ENCODE measurements at regions not wholly inside any gene's neighbourhood (a gene's known extent, or its start where the extent isn't known, plus 50 kb on each side); places are given as distances from the start of the nearest gene placed in this dataset.

DNA sequence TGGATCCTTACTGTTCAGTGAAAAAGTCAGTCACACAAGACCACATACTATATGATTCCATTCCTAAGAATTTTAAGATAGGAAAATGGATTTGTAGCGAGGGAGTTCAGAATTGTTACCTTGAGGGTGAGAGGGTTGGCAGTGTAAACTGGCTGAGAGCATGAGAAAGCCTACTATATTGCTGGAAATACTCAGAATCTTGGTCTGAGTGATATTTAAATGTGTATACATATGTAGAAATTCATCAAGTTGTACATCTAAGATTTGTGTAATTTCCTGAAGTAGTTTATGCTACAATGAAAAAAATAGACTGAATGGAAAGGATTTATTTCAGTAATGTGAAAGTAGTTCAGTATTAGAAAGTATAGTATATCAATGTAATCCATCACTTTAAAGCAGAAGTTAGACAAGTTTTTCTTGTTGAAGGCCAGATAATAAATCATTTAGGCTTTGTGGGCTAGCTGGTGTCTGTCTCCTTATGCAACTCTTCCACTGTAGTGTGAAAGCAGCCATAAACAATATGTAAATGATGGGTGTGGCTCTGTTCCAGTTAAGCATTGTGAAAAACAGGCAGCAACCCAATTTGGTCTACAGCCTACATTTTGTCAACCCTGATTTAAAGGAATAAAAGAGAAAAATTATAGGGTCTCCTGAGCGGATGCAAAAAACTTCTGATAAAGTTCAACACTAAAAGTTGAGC is 127.2 kb upstream of the THY1 start:
- intact Hi-C loops (cut with DNase I), result no loop called here
- no peak for DNase-seq (ENCODE audit: low spot score)

DNA sequence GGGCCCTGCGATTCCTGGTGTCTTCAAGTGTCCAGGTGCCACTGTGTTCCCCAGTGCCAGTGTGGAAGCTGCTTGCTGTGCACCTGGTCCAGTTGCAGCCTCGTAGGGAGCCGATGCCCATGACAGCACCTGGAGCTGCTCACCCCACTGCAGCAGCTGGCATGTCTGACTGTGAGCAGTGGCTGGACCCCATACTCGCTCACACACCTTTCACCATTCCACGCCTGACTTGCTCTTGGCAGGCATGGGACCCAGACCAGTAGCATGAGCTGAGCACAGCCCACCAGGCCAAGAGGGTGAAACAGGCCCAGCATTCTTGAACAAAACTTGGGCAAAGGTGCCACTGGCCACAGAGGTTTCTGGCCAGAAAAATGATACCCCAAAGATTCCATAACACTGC is 124.5 kb upstream of the THY1 start:
- intact Hi-C loops (cut with DNase I), result no loop called here
- no peak for DNase-seq (ENCODE audit: low spot score)

DNA sequence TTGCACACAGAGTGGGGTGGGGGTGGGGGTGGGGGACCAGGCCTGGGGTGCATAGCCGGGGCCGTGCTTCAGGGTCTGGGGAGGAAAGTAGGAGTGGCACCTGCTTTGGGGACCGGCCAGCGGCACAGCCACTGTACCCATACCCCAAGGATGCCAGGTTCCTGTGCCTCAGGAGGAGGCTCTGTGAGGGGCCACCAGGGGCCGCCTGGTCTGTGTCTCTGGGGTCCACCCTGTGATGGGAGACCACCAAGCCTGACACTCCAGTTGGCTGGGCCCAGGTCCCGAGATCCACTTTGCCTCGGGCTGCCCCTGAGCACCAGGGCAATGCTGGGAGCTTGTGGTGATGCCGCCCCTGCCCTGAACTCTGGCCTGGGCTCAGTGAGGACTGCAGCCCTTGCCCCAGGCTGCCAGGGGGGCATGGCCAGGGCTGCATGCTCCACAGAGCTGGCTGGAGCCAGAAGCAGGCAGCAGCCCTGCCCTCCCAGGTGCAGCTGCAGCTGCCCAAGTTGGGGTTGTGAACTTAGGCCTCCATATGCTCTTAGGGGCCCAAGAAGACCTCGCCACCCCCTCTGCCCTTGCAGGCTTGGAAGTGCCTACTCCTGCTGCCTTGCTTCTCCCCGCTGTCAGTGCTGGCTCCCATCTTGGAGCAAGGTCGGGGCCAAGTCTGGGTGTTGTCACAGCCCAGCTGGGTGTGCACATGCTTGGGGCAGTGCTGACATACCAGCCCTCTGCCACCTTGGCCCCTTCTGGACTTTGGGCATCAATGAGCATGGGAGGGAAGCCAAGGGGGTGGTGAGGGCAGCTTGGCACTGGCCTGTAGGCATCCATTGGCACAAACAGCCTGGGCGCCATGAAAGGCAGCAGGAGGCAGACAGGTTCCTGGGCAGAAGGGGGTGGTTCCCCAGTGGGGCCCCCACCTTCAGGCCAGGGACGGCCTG is 123.3 kb upstream of the THY1 start:
- DNase-seq (ENCODE audit: low spot score), result no peak
- intact Hi-C loops (cut with DNase I), result no loop called here

- DNase-seq (ENCODE audit: low spot score), result peak; percentile 55
- intact Hi-C loops (cut with DNase I), result no loop called here
These were observed 117.6 kb upstream of the THY1 start for GRCh38 chr11:119540370-119541125.

DNA sequence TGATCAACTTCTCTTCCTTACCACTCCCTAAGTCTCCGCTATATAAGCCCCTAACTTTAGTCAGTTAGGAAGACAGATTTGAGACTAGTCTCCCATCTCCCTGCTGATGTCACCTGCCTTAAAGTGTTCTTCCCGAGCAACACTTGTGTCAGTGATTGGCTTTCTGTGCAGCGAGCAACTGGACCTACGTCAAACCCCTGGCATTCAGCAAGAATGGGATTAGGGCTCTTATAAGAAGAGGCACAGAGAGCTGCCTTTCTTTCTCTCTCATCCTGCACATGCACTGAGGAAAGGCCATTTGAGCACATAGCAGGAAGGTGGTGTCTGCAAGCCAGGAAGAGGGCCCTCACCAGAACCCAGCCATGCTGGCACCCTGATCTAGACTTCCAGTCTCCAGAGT is 116.6 kb upstream of the THY1 start:
- intact Hi-C loops (cut with DNase I), result loop anchor here (5.0 kb wide), 1 partner anchor 103 kb away; no protein-coding TSS in a partner anchor
- peak; percentile 9 for DNase-seq (ENCODE audit: low spot score)

GRCh38 chr11:119538753-119539152 is 115.8 kb upstream of the THY1 start:
- intact Hi-C loops (cut with DNase I), result loop anchor here (5.0 kb wide), 1 partner anchor 104 kb away; no protein-coding TSS in a partner anchor
- DNase-seq (ENCODE audit: low spot score), result no peak

DNA sequence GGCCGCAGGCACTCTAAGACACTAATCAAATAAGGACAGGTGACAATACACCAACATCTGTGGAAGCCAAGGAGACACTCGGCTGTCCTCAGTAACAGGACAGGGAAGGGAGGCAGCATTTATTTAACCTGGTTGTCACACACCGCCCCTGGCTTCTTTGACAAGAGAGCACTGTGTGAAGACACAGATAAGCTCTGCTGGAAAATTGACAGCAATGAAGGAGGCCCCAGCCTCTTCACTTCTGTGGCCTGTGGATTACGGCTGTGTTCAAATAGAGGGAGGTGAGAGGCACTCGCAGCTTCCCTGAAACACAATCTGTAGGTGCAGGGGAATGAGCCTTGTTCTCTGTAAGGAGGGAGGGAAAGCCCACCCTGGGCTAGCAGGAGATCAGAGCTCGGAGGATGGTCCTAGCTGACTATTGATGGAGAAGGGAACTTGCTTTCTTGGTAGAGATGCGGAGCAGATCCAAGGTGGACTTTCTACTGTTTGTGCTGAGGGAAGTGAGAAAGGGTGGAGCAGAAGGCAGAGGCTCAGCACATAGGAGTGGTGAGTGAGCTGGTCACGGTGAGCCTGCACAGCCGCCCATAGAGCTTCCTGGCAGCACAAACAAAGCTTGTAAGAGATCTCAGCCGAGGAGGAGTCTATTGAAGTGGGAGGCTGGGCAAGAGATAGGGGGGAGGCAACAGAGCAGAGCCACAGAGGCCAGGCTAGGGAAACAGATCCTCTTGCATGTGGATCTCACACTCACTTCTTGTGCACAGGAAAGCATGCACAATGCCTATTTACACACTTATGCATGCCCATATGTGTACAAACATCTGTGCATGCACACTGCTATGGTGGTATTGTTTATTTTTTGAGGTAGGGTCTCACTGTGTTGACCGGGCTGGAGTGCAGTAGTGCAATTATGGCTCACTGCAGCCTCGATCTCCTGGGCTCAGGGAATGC is 114.6 kb upstream of the THY1 start:
- DNase-seq (ENCODE audit: low spot score), result peak; percentile 41
- intact Hi-C loops (cut with DNase I), result loop anchor here (5.0 kb wide), 1 partner anchor 105 kb away; no protein-coding TSS in a partner anchor

DNA sequence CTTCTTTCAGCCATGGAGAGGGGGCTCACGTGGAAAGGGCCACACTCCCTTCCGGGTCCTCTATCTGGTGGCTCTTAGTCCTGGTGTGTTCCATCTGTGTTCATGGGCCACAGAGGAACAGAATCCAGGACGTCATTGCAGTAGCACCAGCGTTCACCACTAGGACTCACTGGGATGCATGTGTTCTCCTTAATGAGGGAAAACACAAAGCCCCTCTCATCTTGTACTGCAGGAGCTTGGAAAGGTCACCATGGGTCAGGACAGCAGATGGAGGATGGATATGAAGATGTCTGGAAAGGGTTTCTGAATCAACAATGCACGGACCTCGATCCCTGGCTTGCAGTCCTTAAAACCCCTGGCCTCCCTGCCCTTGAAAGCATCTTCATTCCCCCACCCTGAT is 113.8 kb upstream of the THY1 start:
- DNase-seq (ENCODE audit: low spot score), result peak; percentile 49
- intact Hi-C loops (cut with DNase I), result loop anchor here (5.0 kb wide), 1 partner anchor 106 kb away; no protein-coding TSS in a partner anchor

DNA sequence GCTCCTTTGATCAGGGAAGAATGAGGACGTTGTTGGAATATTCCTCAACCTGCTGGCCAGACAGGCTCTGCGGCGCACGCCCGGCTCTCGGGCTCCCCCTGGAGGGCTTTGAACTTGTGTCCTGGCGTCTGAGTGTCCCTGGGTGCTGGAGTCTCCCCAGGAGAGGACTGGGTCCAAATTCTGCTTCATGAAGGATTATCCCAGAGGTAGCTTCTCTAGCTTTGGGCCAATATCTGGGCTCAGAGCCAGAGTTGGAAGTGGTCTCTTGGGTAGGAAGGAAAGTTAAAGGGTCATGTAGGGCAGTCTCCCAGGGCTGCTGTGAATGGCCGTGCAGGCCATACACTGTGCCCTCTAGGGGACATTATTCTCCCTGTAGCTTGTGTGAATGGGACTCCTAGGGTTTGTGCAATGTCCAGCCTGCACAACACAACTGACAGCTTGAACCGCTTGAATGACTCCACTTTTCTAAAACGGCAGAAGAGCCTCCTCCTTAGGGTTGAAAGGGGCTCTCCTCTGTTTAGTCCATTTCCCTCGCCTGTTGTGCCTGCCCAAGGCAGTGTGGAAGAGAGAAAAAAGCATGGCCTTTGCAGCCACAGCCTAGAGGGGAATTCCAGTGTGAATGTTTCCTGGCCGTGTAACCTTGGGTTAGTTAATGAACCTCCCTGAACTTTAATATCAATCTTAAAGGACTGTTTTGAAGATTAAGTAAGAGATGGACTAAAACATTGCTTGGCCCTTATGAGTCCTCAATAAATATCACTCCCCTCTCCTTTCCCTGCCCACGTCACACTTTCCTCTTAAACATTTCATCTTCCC is 111.2 kb upstream of the THY1 start:
- intact Hi-C loops (cut with DNase I), result loop anchor here (5.0 kb wide), 1 partner anchor 52 kb away; no protein-coding TSS in a partner anchor
- DNase-seq (ENCODE audit: low spot score), result peak; percentile 82

GRCh38 chr11:119533462-119533861 is 110.5 kb upstream of the THY1 start:
- DNase-seq (ENCODE audit: low spot score), result peak; percentile 44
- intact Hi-C loops (cut with DNase I), result loop anchor here (5.0 kb wide), 1 partner anchor 51 kb away; no protein-coding TSS in a partner anchor

DNA sequence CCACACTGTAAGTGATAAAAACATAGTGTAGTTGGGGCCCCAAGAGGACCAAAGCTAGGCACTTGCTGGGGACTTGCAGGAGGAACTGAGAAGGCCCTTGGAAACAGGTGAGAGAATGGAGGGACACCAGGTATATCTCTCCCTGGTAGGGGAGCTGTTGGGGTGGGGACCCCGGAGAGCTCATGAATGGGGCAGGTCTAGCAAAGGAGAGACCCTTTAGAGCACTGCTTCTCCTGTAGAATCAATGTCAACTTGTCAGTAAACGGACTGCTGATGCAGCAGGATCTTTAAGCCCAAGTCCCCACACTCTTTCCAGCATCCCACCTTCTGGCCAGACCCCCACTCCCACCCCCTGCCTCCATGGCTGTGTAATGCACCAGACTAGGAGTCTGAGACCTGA is 109.6 kb upstream of the THY1 start:
- peak; percentile 9 for DNase-seq (ENCODE audit: low spot score)
- intact Hi-C loops (cut with DNase I), result loop anchor here (5.0 kb wide), 1 partner anchor 50 kb away; no protein-coding TSS in a partner anchor

DNA sequence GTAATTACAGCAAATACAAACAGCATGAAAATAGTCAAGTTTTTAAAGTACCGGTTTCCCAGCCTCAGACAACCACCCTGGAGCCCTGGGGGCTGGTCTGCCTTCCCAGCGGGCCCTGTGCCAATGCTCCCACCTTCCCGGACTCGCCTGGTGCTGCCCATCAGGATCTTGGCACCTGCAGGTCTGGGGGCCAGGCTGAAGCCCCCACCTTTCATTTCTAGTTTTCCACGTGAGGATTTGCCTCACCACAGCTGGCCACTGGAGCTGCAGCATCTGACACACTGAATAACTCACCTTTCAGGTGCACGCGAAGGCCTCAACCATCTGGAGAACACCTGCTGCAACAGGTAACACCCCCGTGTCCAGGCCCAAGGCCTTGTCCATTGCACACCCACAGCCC is 108.7 kb upstream of the THY1 start:
- peak; percentile 56 for DNase-seq (ENCODE audit: low spot score)
- intact Hi-C loops (cut with DNase I), result loop anchor here (5.0 kb wide), 1 partner anchor 49 kb away; no protein-coding TSS in a partner anchor

GRCh38 chr11:119531056-119531455 is 108.1 kb upstream of the THY1 start:
- intact Hi-C loops (cut with DNase I), result loop anchor here (5.0 kb wide), 1 partner anchor 49 kb away; no protein-coding TSS in a partner anchor
- peak; percentile 68 for DNase-seq (ENCODE audit: low spot score)

DNA sequence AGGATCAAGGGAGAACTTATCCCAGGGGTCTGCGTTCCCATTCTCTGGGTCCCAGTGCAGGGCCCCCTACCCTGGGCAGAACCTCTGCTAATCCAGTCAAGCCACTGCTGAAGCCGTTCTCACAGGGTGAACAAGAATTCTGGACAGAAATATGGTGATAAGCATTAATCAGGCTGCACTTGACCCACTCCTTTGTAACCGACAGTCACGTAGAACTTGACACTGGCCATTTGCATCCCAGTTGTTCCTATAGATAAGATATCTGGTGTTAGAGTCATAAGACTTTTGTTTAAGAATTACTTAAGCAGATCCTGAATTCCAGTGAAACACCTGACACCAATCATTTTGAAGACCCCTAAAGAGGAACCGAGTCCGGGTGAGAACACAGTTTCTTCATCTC is 107.5 kb upstream of the THY1 start:
- DNase-seq (ENCODE audit: low spot score), result no peak

GRCh38 chr11:119529936-119530335 is 107.0 kb upstream of the THY1 start:
- intact Hi-C loops (cut with DNase I), result loop anchor here (5.0 kb wide), 1 partner anchor 48 kb away; no protein-coding TSS in a partner anchor
- peak; percentile 47 for DNase-seq (ENCODE audit: low spot score)

More for the DNA sequence above, 107.5 kb upstream of the THY1 start:
- intact Hi-C loops (cut with DNase I), result loop anchor here (5.0 kb wide), 1 partner anchor 48 kb away; no protein-coding TSS in a partner anchor

- peak; percentile 67 for DNase-seq (ENCODE audit: low spot score)
- intact Hi-C loops (cut with DNase I), result no loop called here
These were observed 106.3 kb upstream of the THY1 start for GRCh38 chr11:119529063-119529845.

DNA sequence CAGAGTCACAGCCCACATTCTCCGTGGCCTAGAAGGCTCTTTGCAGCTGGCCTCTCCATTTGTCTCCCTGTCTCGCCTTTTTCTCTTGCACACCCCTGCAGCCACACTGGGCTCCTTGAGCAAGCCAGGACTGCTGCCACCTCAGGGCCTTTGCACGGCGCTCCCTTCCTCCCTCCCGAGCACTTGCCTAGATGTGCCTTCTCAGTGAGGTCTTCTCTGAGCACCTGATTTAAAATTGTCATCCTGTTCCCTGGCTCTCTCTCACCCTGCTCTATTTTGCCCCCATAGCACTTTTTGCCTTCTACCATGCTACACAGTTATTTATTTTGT is 102.9 kb upstream of the THY1 start:
- intact Hi-C loops (cut with DNase I), result no loop called here

More for the DNA sequence above, 102.9 kb upstream of the THY1 start:
- no peak for DNase-seq (ENCODE audit: low spot score)
